ENCODE measurements at regions not wholly inside any gene's neighbourhood (a gene's known extent, or its start where the extent isn't known, plus 50 kb on each side); places are given as distances from the start of the nearest gene placed in this dataset.

GRCh38 chr18:32621034-32621433 lies 150.4 kb upstream of the GAREM1 start:
- no peak for DNase-seq
- no peaks in the 10 kb centered on the region for H3K27me3 Mint-ChIP-seq
- no peaks in the 10 kb centered on the region for H3K9me3 Mint-ChIP-seq
- H3K4me1 Mint-ChIP-seq, result no peaks in the 10 kb centered on the region
- H3K36me3 Mint-ChIP-seq (ENCODE audit: low read depth), result no peaks in the 10 kb centered on the region
- H3K4me3 Mint-ChIP-seq, result no peak overlapping the region
- ChIA-PET CTCF (no interaction called here), POLR2A (no interaction called here)
- no peak overlapping the region for H3K27ac Mint-ChIP-seq

- no peak for DNase-seq
- no peaks in the 10 kb centered on the region for H3K36me3 Mint-ChIP-seq (ENCODE audit: low read depth)
- H3K27ac Mint-ChIP-seq, result no peak overlapping the region
- ChIA-PET CTCF (no interaction called here), POLR2A (no interaction called here)
- H3K4me1 Mint-ChIP-seq, result no peaks in the 10 kb centered on the region
- no peak overlapping the region for H3K4me3 Mint-ChIP-seq
- H3K9me3 Mint-ChIP-seq, result no peaks in the 10 kb centered on the region
- H3K27me3 Mint-ChIP-seq, result no peaks in the 10 kb centered on the region
Observed at GRCh38 chr18:32618546-32618945, 147.9 kb upstream of the GAREM1 start.

GRCh38 chr18:32613821-32614220 lies 143.1 kb upstream of the GAREM1 start:
- DNase-seq, result no peak
- Mint-ChIP-seq H3K27me3 (no peaks in the 10 kb centered on the region), H3K36me3 (ENCODE audit: low read depth) (no peaks in the 10 kb centered on the region), H3K27ac (no peak overlapping the region), H3K4me1 (no peaks in the 10 kb centered on the region), H3K9me3 (no peaks in the 10 kb centered on the region), H3K4me3 (no peak overlapping the region)
- ChIA-PET POLR2A (no interaction called here), CTCF (no interaction called here)

GRCh38 chr18:32612651-32613050 lies 142.0 kb upstream of the GAREM1 start:
- Mint-ChIP-seq H3K27me3 (peaks cover 3% of the 10 kb centered on the region), H3K4me3 (no peak overlapping the region), H3K27ac (no peak overlapping the region), H3K4me1 (no peaks in the 10 kb centered on the region), H3K9me3 (no peaks in the 10 kb centered on the region), H3K36me3 (ENCODE audit: low read depth) (no peaks in the 10 kb centered on the region)
- CTCF ChIA-PET, result no interaction called here
- POLR2A ChIA-PET, result no interaction called here
- no peak for DNase-seq

- CTCF ChIA-PET, result no interaction called here
- H3K27me3 Mint-ChIP-seq, result peaks cover 3% of the 10 kb centered on the region
- H3K4me1 Mint-ChIP-seq, result no peaks in the 10 kb centered on the region
- H3K9me3 Mint-ChIP-seq, result no peaks in the 10 kb centered on the region
- no peak for DNase-seq
- POLR2A ChIA-PET, result no interaction called here
- no peak overlapping the region for H3K4me3 Mint-ChIP-seq
- H3K27ac Mint-ChIP-seq, result no peak overlapping the region
- H3K36me3 Mint-ChIP-seq (ENCODE audit: low read depth), result no peaks in the 10 kb centered on the region
Observed at GRCh38 chr18:32610176-32610575, 139.5 kb upstream of the GAREM1 start.

GRCh38 chr18:32607816-32608215 lies 137.1 kb upstream of the GAREM1 start:
- no peak overlapping the region for H3K27ac Mint-ChIP-seq
- H3K36me3 Mint-ChIP-seq (ENCODE audit: low read depth), result no peaks in the 10 kb centered on the region
- no peak for DNase-seq
- POLR2A ChIA-PET, result no interaction called here
- peaks cover 3% of the 10 kb centered on the region for H3K27me3 Mint-ChIP-seq
- no peaks in the 10 kb centered on the region for H3K9me3 Mint-ChIP-seq
- no peak overlapping the region for H3K4me3 Mint-ChIP-seq
- CTCF ChIA-PET, result no interaction called here
- no peaks in the 10 kb centered on the region for H3K4me1 Mint-ChIP-seq

GRCh38 chr18:32598144-32598543 lies 127.5 kb upstream of the GAREM1 start:
- Mint-ChIP-seq H3K9me3 (no peaks in the 10 kb centered on the region), H3K27ac (no peak overlapping the region), H3K36me3 (ENCODE audit: low read depth) (no peaks in the 10 kb centered on the region), H3K4me3 (no peak overlapping the region), H3K27me3 (no peaks in the 10 kb centered on the region), H3K4me1 (no peaks in the 10 kb centered on the region)
- no peak for DNase-seq
- ChIA-PET CTCF (no interaction called here), POLR2A (no interaction called here)

- DNase-seq, result no peak
- no peaks in the 10 kb centered on the region for H3K27me3 Mint-ChIP-seq
- H3K27ac Mint-ChIP-seq, result no peak overlapping the region
- no peaks in the 10 kb centered on the region for H3K9me3 Mint-ChIP-seq
- H3K36me3 Mint-ChIP-seq (ENCODE audit: low read depth), result no peaks in the 10 kb centered on the region
- no peaks in the 10 kb centered on the region for H3K4me1 Mint-ChIP-seq
- ChIA-PET POLR2A (no interaction called here), CTCF (no interaction called here)
- H3K4me3 Mint-ChIP-seq, result no peak overlapping the region
Observed at GRCh38 chr18:32596501-32596900, 125.8 kb upstream of the GAREM1 start.

GRCh38 chr18:32595832-32596231 lies 125.2 kb upstream of the GAREM1 start:
- DNase-seq, result no peak
- Mint-ChIP-seq H3K27me3 (no peaks in the 10 kb centered on the region), H3K9me3 (no peaks in the 10 kb centered on the region), H3K36me3 (ENCODE audit: low read depth) (no peaks in the 10 kb centered on the region), H3K4me3 (no peak overlapping the region), H3K27ac (no peak overlapping the region), H3K4me1 (no peaks in the 10 kb centered on the region)
- POLR2A ChIA-PET, result no interaction called here
- CTCF ChIA-PET, result no interaction called here

- Mint-ChIP-seq H3K9me3 (peaks cover 2% of the 10 kb centered on the region), H3K4me1 (no peaks in the 10 kb centered on the region), H3K27me3 (no peaks in the 10 kb centered on the region), H3K36me3 (ENCODE audit: low read depth) (no peaks in the 10 kb centered on the region), H3K4me3 (no peak overlapping the region), H3K27ac (no peak overlapping the region)
- DNase-seq, result no peak
- CTCF ChIA-PET, result no interaction called here
- POLR2A ChIA-PET, result no interaction called here
Observed at GRCh38 chr18:32588191-32588590, 117.5 kb upstream of the GAREM1 start.

GRCh38 chr18:32583431-32583830 lies 112.7 kb upstream of the GAREM1 start:
- DNase-seq, result no peak
- no peaks in the 10 kb centered on the region for H3K4me1 Mint-ChIP-seq

GRCh38 chr18:32582455-32582854 lies 111.8 kb upstream of the GAREM1 start:
- no peak for DNase-seq
- Mint-ChIP-seq H3K27me3 (no peaks in the 10 kb centered on the region), H3K9me3 (peaks cover 2% of the 10 kb centered on the region), H3K36me3 (ENCODE audit: low read depth) (no peaks in the 10 kb centered on the region), H3K4me1 (no peaks in the 10 kb centered on the region), H3K27ac (no peak overlapping the region), H3K4me3 (no peak overlapping the region)
- ChIA-PET CTCF (no interaction called here), POLR2A (no interaction called here)

More at GRCh38 chr18:32583431-32583830, 112.7 kb upstream of the GAREM1 start:
- Mint-ChIP-seq H3K9me3 (peaks cover 2% of the 10 kb centered on the region), H3K27me3 (no peaks in the 10 kb centered on the region), H3K4me3 (no peak overlapping the region), H3K27ac (no peak overlapping the region), H3K36me3 (ENCODE audit: low read depth) (no peaks in the 10 kb centered on the region)
- ChIA-PET POLR2A (no interaction called here), CTCF (no interaction called here)

- Mint-ChIP-seq H3K36me3 (ENCODE audit: low read depth) (no peaks in the 10 kb centered on the region), H3K4me1 (no peaks in the 10 kb centered on the region), H3K4me3 (no peak overlapping the region), H3K27me3 (peaks cover 3% of the 10 kb centered on the region), H3K9me3 (no peaks in the 10 kb centered on the region), H3K27ac (no peak overlapping the region)
- ChIA-PET CTCF (no interaction called here), POLR2A (no interaction called here)
- DNase-seq, result no peak
Observed at GRCh38 chr18:32577561-32577960, 106.9 kb upstream of the GAREM1 start.

- H3K27ac Mint-ChIP-seq, result no peak overlapping the region
- peaks cover 3% of the 10 kb centered on the region for H3K27me3 Mint-ChIP-seq
- no peaks in the 10 kb centered on the region for H3K4me1 Mint-ChIP-seq
- H3K4me3 Mint-ChIP-seq, result no peak overlapping the region
- ChIA-PET CTCF (no interaction called here), POLR2A (no interaction called here)
- H3K36me3 Mint-ChIP-seq (ENCODE audit: low read depth), result no peaks in the 10 kb centered on the region
- DNase-seq, result no peak
- no peaks in the 10 kb centered on the region for H3K9me3 Mint-ChIP-seq
Observed at GRCh38 chr18:32576296-32576916, 105.7 kb upstream of the GAREM1 start.

- Mint-ChIP-seq H3K9me3 (no peaks in the 10 kb centered on the region), H3K4me3 (no peak overlapping the region), H3K4me1 (no peaks in the 10 kb centered on the region), H3K36me3 (ENCODE audit: low read depth) (no peaks in the 10 kb centered on the region), H3K27me3 (no peaks in the 10 kb centered on the region), H3K27ac (no peak overlapping the region)
- no peak for DNase-seq
- CTCF ChIA-PET, result no interaction called here
- POLR2A ChIA-PET, result no interaction called here
Observed at GRCh38 chr18:32566960-32567359, 96.3 kb upstream of the GAREM1 start.
